ENCODE measurements at regions not wholly inside any gene's neighbourhood (a gene's known extent, or its start where the extent isn't known, plus 50 kb on each side); places are given as distances from the start of the nearest gene placed in this dataset.
A peak's percentile ranks its signal among the peaks of the same experiment; 100 is the strongest.
"Not testable (repeated sequence)": the region's sequence is repeated elsewhere in the genome, so short reads cannot be mapped to it uniquely, and the experiment has no call there.

DNA sequence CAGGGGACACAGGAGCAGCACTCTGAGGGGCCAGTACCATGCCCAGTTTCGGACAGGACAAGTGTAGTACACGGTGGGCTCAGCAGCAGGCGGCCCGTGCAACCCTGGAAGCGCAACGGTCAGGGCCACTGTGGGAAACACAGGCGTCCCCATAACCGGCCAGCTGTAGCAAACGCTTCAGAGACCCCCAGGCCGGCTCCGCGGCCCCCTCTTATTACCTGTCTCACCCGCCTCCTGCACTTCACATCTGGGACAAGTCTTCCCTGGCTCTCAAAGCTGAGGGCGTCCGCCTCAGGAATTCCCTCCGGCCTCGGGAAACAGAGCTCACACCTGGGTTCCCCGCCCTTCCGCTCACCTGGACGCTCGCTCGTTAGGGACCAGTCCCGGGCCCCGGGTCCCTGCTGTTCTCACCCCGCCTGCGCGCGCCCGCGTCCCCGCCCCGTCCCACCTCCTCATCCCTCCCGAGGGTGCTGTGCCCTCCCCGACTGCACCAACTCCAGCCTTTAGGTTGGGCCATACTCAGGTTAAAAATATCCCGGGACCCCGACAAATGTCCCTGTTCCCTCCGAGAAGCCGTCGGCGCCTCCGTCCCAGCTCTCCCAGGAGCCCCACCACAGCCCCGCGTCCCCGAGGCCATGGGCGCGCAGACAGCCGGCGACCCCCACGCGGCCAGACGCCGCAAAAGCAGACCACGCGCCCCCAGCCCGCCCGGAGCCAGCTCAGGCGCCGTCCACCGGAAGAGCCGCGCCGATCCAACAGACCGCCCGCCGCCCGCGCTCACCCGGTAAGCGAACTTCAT lies 5367.3 kb upstream of the TPTE start:
- H3K27me3 ChIP-seq (ENCODE audit: control insufficient read depth in 2 of 2, insufficient read depth in 2 of 2, low read length in 2 of 2); H3K36me3 Mint-ChIP-seq; H3K27ac Mint-ChIP-seq; H3K9me3 ChIP-seq (ENCODE audit: control insufficient read depth in 2 of 3, low read length in 3 of 3); ATAC-seq; POLR2A ChIA-PET; H3K4me3 ChIP-seq (ENCODE audit: low read length); intact Hi-C loops (cut with micrococcal nuclease); CTCF ChIA-PET; H3K27me3 Mint-ChIP-seq; H3K36me3 ChIP-seq (ENCODE audit: control insufficient read depth in 2 of 3, insufficient read depth in 3 of 3, low read length in 3 of 3); H3K9me3 Mint-ChIP-seq; H3K4me3 Mint-ChIP-seq; H3K4me1 Mint-ChIP-seq; H3K4me1 ChIP-seq (ENCODE audit: control insufficient read depth in 2 of 2, insufficient read depth in 2 of 2, low read length in 2 of 2): not testable (repeated sequence)
- DNase-seq: peak in 2 of 9 donors; percentile 6 to 31
- peak overlapping the region; percentile 57 for H3K27ac ChIP-seq (ENCODE audit: low read depth, low read length)

- H3K36me3 Mint-ChIP-seq; H3K27ac Mint-ChIP-seq; H3K4me1 ChIP-seq (ENCODE audit: control insufficient read depth in 2 of 2, insufficient read depth in 2 of 2, low read length in 2 of 2); H3K9me3 Mint-ChIP-seq; H3K9me3 ChIP-seq (ENCODE audit: control insufficient read depth in 2 of 3, low read length in 3 of 3); H3K4me1 Mint-ChIP-seq; H3K36me3 ChIP-seq (ENCODE audit: control insufficient read depth in 2 of 3, insufficient read depth in 3 of 3, low read length in 3 of 3); H3K27me3 ChIP-seq (ENCODE audit: control insufficient read depth in 2 of 2, insufficient read depth in 2 of 2, low read length in 2 of 2); CTCF ChIA-PET; POLR2A ChIA-PET; H3K4me3 ChIP-seq (ENCODE audit: low read length); intact Hi-C loops (cut with micrococcal nuclease); H3K27me3 Mint-ChIP-seq: not testable (repeated sequence)
- DNase-seq (peak; percentile 80 to 96 (median 93)), ATAC-seq (peak; percentile 100)
- peak overlapping the region; percentile 57 for H3K27ac ChIP-seq (ENCODE audit: low read depth, low read length)
- peak overlapping the region in 2 of 10 donors; percentile 19 to 47 for H3K4me3 Mint-ChIP-seq
Observed at GRCh38 chr21:5154641-5154982, 5366.8 kb upstream of the TPTE start.

DNA sequence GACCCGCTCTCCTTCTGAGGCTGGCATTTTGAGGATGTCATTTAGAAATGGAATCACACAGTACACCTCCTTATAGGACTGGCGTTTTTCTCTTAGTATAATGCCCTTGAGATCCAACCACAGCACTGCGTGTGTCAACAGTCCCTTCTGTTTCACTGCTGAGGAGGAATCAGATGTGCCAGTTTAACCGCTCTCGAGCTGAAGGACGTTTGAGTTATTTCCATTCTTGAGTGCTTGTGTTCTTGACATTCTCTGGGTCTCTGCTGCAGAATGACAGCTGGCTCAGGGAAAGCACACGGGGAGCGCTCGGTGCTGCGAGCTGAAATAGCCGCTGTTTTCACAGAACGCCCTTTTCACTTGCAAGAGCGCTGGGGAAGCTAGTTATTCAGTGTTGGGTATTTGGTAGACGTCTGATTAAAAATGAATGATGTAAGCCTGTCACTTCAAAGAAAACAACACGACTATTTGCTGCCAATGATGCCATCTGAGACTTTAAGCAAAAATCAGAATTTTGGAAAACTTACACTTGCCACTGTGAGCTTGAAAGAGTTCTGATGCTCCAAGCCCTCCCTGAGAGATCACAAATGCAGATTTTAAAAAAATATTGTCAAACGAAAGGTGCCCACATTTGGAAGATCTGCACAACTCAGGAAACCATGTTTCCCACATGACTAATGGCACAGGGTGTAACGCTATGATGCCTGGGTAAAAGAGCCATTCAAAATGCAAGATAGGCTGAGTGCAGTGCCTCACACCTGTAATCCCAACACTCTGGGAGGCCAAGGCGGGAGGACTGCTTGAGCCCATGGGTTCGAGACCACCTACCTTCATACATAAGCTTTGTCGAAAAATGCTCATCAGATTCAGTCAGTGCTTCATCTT lies 5358.4 kb upstream of the TPTE start:
- H3K4me1 Mint-ChIP-seq; H3K27me3 Mint-ChIP-seq; CTCF ChIA-PET; H3K27ac Mint-ChIP-seq; H3K4me3 ChIP-seq (ENCODE audit: low read length); H3K27ac ChIP-seq (ENCODE audit: low read depth, low read length); H3K4me1 ChIP-seq (ENCODE audit: control insufficient read depth in 2 of 2, insufficient read depth in 2 of 2, low read length in 2 of 2); POLR2A ChIA-PET; H3K9me3 ChIP-seq (ENCODE audit: control insufficient read depth in 2 of 3, low read length in 3 of 3); H3K27me3 ChIP-seq (ENCODE audit: control insufficient read depth in 2 of 2, insufficient read depth in 2 of 2, low read length in 2 of 2); H3K36me3 ChIP-seq (ENCODE audit: control insufficient read depth in 2 of 3, insufficient read depth in 3 of 3, low read length in 3 of 3); H3K9me3 Mint-ChIP-seq; intact Hi-C loops (cut with micrococcal nuclease); H3K36me3 Mint-ChIP-seq; DNase-seq; H3K4me3 Mint-ChIP-seq; ATAC-seq: not testable (repeated sequence)

DNA sequence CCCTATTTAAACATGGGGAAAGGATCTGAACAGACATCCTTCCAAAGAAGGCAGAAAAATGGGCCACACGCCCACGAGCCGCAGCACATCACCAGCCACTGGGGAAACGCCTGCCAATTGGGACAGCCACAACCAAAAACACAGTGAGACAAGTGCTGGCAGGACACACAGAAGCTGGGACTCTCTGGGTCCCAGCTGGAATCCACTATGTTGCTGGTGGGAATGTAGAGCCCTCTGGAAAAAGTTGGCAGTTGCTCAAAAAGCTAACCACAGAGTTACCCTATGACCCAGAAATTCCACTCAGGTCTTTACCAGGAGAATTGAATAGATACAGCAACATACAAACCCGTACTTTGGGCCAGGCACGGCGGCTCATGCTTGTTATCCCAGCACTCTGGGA lies 5355.6 kb upstream of the TPTE start:
- H3K4me3 Mint-ChIP-seq; H3K9me3 ChIP-seq (ENCODE audit: control insufficient read depth in 2 of 3, low read length in 3 of 3); H3K36me3 Mint-ChIP-seq; DNase-seq; POLR2A ChIA-PET; H3K27ac Mint-ChIP-seq; H3K36me3 ChIP-seq (ENCODE audit: control insufficient read depth in 2 of 3, insufficient read depth in 3 of 3, low read length in 3 of 3); H3K27me3 ChIP-seq (ENCODE audit: control insufficient read depth in 2 of 2, insufficient read depth in 2 of 2, low read length in 2 of 2); H3K4me1 ChIP-seq (ENCODE audit: control insufficient read depth in 2 of 2, insufficient read depth in 2 of 2, low read length in 2 of 2); intact Hi-C loops (cut with micrococcal nuclease); H3K9me3 Mint-ChIP-seq; H3K4me1 Mint-ChIP-seq; ATAC-seq; H3K27ac ChIP-seq (ENCODE audit: low read depth, low read length); H3K27me3 Mint-ChIP-seq; H3K4me3 ChIP-seq (ENCODE audit: low read length); CTCF ChIA-PET: not testable (repeated sequence)
